ENCODE measurements at regions not wholly inside any gene's neighbourhood (a gene's known extent, or its start where the extent isn't known, plus 50 kb on each side); places are given as distances from the start of the nearest gene placed in this dataset.

- no peak for DNase-seq (ENCODE audit: low spot score)
Measured at GRCh38 chr5:61596265-61596664, 264.2 kb downstream of the ZSWIM6 start.

GRCh38 chr5:61597684-61598083 lies 265.6 kb downstream of the ZSWIM6 start:
- DNase-seq (ENCODE audit: low spot score), result no peak

GRCh38 chr5:61598126-61598525 lies 266.1 kb downstream of the ZSWIM6 start:
- no peak for DNase-seq (ENCODE audit: low spot score)

GRCh38 chr5:61599370-61600122 lies 267.5 kb downstream of the ZSWIM6 start:
- no peak for DNase-seq (ENCODE audit: low spot score)

GRCh38 chr5:61600123-61600444 lies 268.0 kb downstream of the ZSWIM6 start:
- no peak for DNase-seq (ENCODE audit: low spot score)

GRCh38 chr5:61600945-61601511 lies 269.0 kb downstream of the ZSWIM6 start:
- DNase-seq (ENCODE audit: low spot score), result no peak

- no peak for DNase-seq (ENCODE audit: low spot score)
Measured at GRCh38 chr5:61603211-61603908, 271.3 kb downstream of the ZSWIM6 start.

- no peak for DNase-seq (ENCODE audit: low spot score)
Measured at GRCh38 chr5:61604076-61605025, 272.3 kb downstream of the ZSWIM6 start.

- no peak for DNase-seq (ENCODE audit: low spot score)
Measured at GRCh38 chr5:61609840-61610677, 278.0 kb downstream of the ZSWIM6 start.

- DNase-seq (ENCODE audit: low spot score), result no peak
Measured at GRCh38 chr5:61610678-61611024, 278.6 kb downstream of the ZSWIM6 start.

GRCh38 chr5:61612431-61612830 lies 280.4 kb downstream of the ZSWIM6 start:
- DNase-seq (ENCODE audit: low spot score), result no peak

GRCh38 chr5:61613679-61614078 lies 281.6 kb downstream of the ZSWIM6 start:
- no peak for DNase-seq (ENCODE audit: low spot score)

- DNase-seq (ENCODE audit: low spot score), result no peak
Measured at GRCh38 chr5:61614606-61615005, 282.5 kb downstream of the ZSWIM6 start.

GRCh38 chr5:61617039-61617438 lies 285.0 kb downstream of the ZSWIM6 start:
- DNase-seq (ENCODE audit: low spot score), result no peak

- DNase-seq (ENCODE audit: low spot score), result no peak
Measured at GRCh38 chr5:61617995-61618525, 286.0 kb downstream of the ZSWIM6 start.

- DNase-seq (ENCODE audit: low spot score), result no peak
Measured at GRCh38 chr5:61618577-61618976, 286.5 kb downstream of the ZSWIM6 start.

GRCh38 chr5:61619289-61619688 lies 287.2 kb downstream of the ZSWIM6 start:
- DNase-seq (ENCODE audit: low spot score), result peak; percentile 16

GRCh38 chr5:61619777-61620518 lies 287.9 kb downstream of the ZSWIM6 start:
- no peak for DNase-seq (ENCODE audit: low spot score)

GRCh38 chr5:61620699-61621182 lies 288.7 kb downstream of the ZSWIM6 start:
- no peak for DNase-seq (ENCODE audit: low spot score)

- DNase-seq (ENCODE audit: low spot score), result no peak
Measured at GRCh38 chr5:61621202-61621650, 289.2 kb downstream of the ZSWIM6 start.
